Left lung (tissue), 4 donors: ENCODE measurements at regions not wholly inside any gene's neighbourhood (a gene's known extent, or its start where the extent isn't known, plus 50 kb on each side); places are given as distances from the start of the nearest gene placed in this dataset.

Experiments used
- ATAC-seq: fragments of 200-7000 bp; cut with Tn5 transposase; one replicate; pipeline ENCODE4 v1.9.1; 2020; ENCODE audit warnings: moderate library complexity
- DNase-seq, 4 donors: peaks; one replicate each; pipeline ENCODE4 v3.0.0-alpha.2; 2013 to 2020
- H3K27ac ChIP-seq, 2 donors: fragments of 200-600 bp; sonication (generic) in 1 of 2; one replicate each; pipeline versions ENCODE4 v1.5.0 to v1.8.0; 2020 to 2021
- H3K27me3 ChIP-seq, 2 donors: fragments of 200-600 bp; sonication (generic) in 1 of 2; one replicate each; pipeline versions ENCODE4 v1.5.0 to v1.8.0; 2020 to 2021
- H3K36me3 ChIP-seq, 2 donors: fragments of 200-600 bp; sonication (generic) in 1 of 2; one replicate each; pipeline versions ENCODE4 v1.5.0 to v1.8.0; 2020 to 2021
- H3K4me1 ChIP-seq, 2 donors: fragments of 200-600 bp; one replicate each; pipeline ENCODE4 v1.8.0; 2021
- H3K4me3 ChIP-seq, 2 donors: fragments of 200-600 bp; sonication (generic) in 1 of 2; one replicate each; pipeline versions ENCODE4 v1.5.0 to v1.8.0; 2020 to 2021; ENCODE audit warnings: mild to moderate bottlenecking in 1 of 2
- H3K9me3 ChIP-seq, 2 donors: fragments of 200-600 bp; sonication (generic) in 1 of 2; one replicate each; pipeline versions ENCODE4 v1.5.0 to v1.8.0; 2020 to 2021
- CTCF ChIP-seq, 2 donors: fragments of 200-600 bp; sonication (generic) in 1 of 2; IDR thresholded peaks; one replicate each; pipeline versions ENCODE4 v1.5.0 to v1.8.0; 2021; ENCODE audit warnings: antibody characterized with exemption in 2 of 2
- intact Hi-C, 2 donors: fragments of 100-400 bp; cut with DNase I; formaldehyde crosslinking; loops; one replicate each; pipeline versions ENCODE4 v1.11.2 to v1.14.2; 2022
- donor health status: DM: no; HTN: yes; CAD: no.
- donor health status: DM: no; HTN: no; CAD: no.

- peaks cover 21 to 56% of the 10 kb centered on the region in 2 donors for H3K4me1 ChIP-seq
- intact Hi-C loops = no loop called here
- ATAC-seq (no peak), DNase-seq (peak in 2 of 4 donors; percentile 47 to 56)
- H3K27me3 ChIP-seq = no peaks in the 10 kb centered on the region
- no peaks in the 10 kb centered on the region for H3K9me3 ChIP-seq
- no peaks in the 10 kb centered on the region for H3K36me3 ChIP-seq
- no peak for TF ChIP-seq CTCF (IDR thresholded peaks at IDR 0.05)
- H3K4me3 ChIP-seq = no peak overlapping the region
- H3K27ac ChIP-seq = no peak overlapping the region
Measured at GRCh38 chr15:99511866-99512661, 53.7 kb upstream of the MEF2A start.

GRCh38 chr15:99514306-99514705 is 51.5 kb upstream of the MEF2A start:
- DNase-seq (no peak), ATAC-seq (no peak)
- Histone ChIP-seq H3K9me3 (no peaks in the 10 kb centered on the region), H3K4me1 (peaks cover 15 to 34% of the 10 kb centered on the region in 2 donors), H3K4me3 (no peak overlapping the region), H3K27me3 (no peaks in the 10 kb centered on the region), H3K27ac (no peak overlapping the region), H3K36me3 (no peaks in the 10 kb centered on the region)
- intact Hi-C loops = no loop called here
- no peak for TF ChIP-seq CTCF (IDR thresholded peaks at IDR 0.05)
